OCI-LY7 (cell line): ENCODE measurements at regions not wholly inside any gene's neighbourhood (a gene's known extent, or its start where the extent isn't known, plus 50 kb on each side); places are given as distances from the start of the nearest gene placed in this dataset.

Source experiments
- BruUV-seq: library from RNA; stranded (reverse); fragments of 400-500 nt; replicated peaks from 2 replicates; lab custom pipeline; 2021; lab: Mats Ljungman, UMichigan
- CTCF ChIA-PET: fragments of 300-600 bp; sonication (Branson Sonifier 250); formaldehyde crosslinking; loops from one replicate; lab custom pipeline; 2022; ENCODE audit warnings: antibody characterized with exemption; ENCODE audit not compliant: unreplicated experiment; lab: Charles Lee
- POLR2A ChIA-PET: fragments of 300-600 bp; sonication (Branson Sonifier 250); formaldehyde crosslinking; loops from one replicate; lab custom pipeline; 2022; ENCODE audit warnings: antibody characterized with exemption; lab: Charles Lee
- DNase-seq: peaks from one replicate; pipeline ENCODE4 v3.0.0-alpha.2; 2015; ENCODE audit warnings: low spot score
- H2AFZ ChIP-seq: fragments of 200-600 bp; sonication (generic), shearing (Covaris generic); 2 replicates; pipeline ENCODE4 v1.6.1; 2014; ENCODE audit warnings: mild to moderate bottlenecking, antibody characterized with exemption, low read length, moderate library complexity
- H3K27ac ChIP-seq: fragments of 200-600 bp; sonication (generic); 2 replicates; pipeline ENCODE4 v1.5.1; 2014; ENCODE audit warnings: mixed run types, low read depth, mild to moderate bottlenecking, moderate library complexity, low read length, inconsistent platforms; ENCODE audit not compliant: poor library complexity, severe bottlenecking
- H3K36me3 ChIP-seq: fragments of 200-600 bp; sonication (generic); 2 replicates; pipeline ENCODE4 v1.6.1; 2014; ENCODE audit warnings: mild to moderate bottlenecking, antibody characterized with exemption, low read length, moderate library complexity, mixed read lengths; ENCODE audit not compliant: insufficient read depth
- H3K4me1 ChIP-seq: fragments of 200-600 bp; sonication (generic); 2 replicates; pipeline ENCODE4 v1.5.1; 2014; ENCODE audit warnings: mild to moderate bottlenecking, low read length; ENCODE audit not compliant: insufficient read depth, poor library complexity, severe bottlenecking
- H3K4me2 ChIP-seq: fragments of 200-600 bp; sonication (generic); 2 replicates; pipeline ENCODE4 v1.6.1; 2014; ENCODE audit warnings: mild to moderate bottlenecking, low read length
- H3K4me3 ChIP-seq: fragments of 200-600 bp; sonication (generic); 2 replicates; pipeline ENCODE4 v1.5.1; 2014; ENCODE audit warnings: mild to moderate bottlenecking, low read depth, low read length; ENCODE audit not compliant: poor library complexity, severe bottlenecking
- H3K79me2 ChIP-seq: fragments of 200-600 bp; sonication (generic); 2 replicates; pipeline ENCODE4 v1.6.1; 2016; ENCODE audit warnings: low read depth, mild to moderate bottlenecking, low read length, moderate library complexity, mixed read lengths; ENCODE audit not compliant: insufficient read depth
- H3K9me2 ChIP-seq: fragments of 200-600 bp; sonication (generic); 2 replicates; pipeline ENCODE4 v1.6.1; 2016; ENCODE audit warnings: mild to moderate bottlenecking, low read length, mixed read lengths; ENCODE audit not compliant: insufficient read depth
- H3K9me3 ChIP-seq: fragments of 200-600 bp; sonication (generic); 2 replicates; pipeline ENCODE4 v1.6.1; 2014; ENCODE audit warnings: mild to moderate bottlenecking, mixed run types, low read length, mixed read lengths
- H4K20me1 ChIP-seq: fragments of 200-600 bp; sonication (generic); 2 replicates; pipeline ENCODE4 v1.6.1; 2014; ENCODE audit warnings: mild to moderate bottlenecking, antibody characterized with exemption, low read length, moderate library complexity, mixed read lengths; ENCODE audit not compliant: insufficient read depth
- CTCF ChIP-seq: fragments of 200-600 bp; sonication (generic); conservative IDR thresholded peaks from 2 replicates; pipeline ENCODE4 v1.5.1; 2014; ENCODE audit warnings: mild to moderate bottlenecking, antibody characterized with exemption, low read length, moderate library complexity, mixed read lengths
- EZH2phosphoT487 ChIP-seq: fragments of 200-600 bp; sonication (generic); IDR thresholded peaks from 2 replicates; pipeline ENCODE4 v1.6.1; 2018; ENCODE audit warnings: low read depth, borderline replicate concordance, mild to moderate bottlenecking, mixed run types, antibody characterized with exemption, low read length, moderate library complexity, mixed read lengths
- intact Hi-C: fragments of 100-400 bp; cut with micrococcal nuclease; formaldehyde crosslinking; loops from one replicate; pipeline ENCODE4 v1.10.0; 2022; ENCODE audit not compliant: unreplicated experiment

DNA sequence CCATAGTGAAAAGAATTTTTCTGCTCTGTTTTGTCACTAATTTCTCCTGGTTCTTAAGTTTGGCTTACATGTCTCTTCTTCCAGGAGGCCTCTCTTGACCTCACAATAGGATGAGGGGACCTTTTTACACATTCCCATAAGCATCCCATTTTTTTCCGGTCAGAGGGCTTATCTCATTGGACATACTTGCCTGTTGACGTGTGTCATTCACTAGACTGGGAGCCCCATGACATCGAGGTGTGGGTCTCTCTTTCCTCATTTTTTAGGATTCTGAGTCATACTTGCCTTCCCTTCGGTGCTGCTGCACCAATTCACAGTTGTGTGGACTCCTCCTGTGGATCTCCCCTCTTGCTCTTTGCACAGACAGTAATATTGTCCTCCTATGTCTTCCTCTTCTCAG lies 601.8 kb downstream of the GATA3 start:
- no TSS peak for BruUV-seq
- no peaks in the 10 kb centered on the region for H3K9me2 ChIP-seq
- TF ChIP-seq CTCF: no peak
- H3K4me3 ChIP-seq: no peak overlapping the region
- no peak overlapping the region for H3K4me2 ChIP-seq
- no peak overlapping the region for H2AFZ ChIP-seq
- no peaks in the 10 kb centered on the region for H3K4me1 ChIP-seq
- POLR2A ChIA-PET: no interaction called here
- no peaks in the 10 kb centered on the region for H3K9me3 ChIP-seq
- no peak for DNase-seq
- H4K20me1 ChIP-seq: no peaks in the 10 kb centered on the region
- no peak overlapping the region for H3K27ac ChIP-seq
- CTCF ChIA-PET: no interaction called here
- intact Hi-C loops: no loop called here
- H3K79me2 ChIP-seq: no peaks in the 10 kb centered on the region
- H3K36me3 ChIP-seq: no peaks in the 10 kb centered on the region

DNA sequence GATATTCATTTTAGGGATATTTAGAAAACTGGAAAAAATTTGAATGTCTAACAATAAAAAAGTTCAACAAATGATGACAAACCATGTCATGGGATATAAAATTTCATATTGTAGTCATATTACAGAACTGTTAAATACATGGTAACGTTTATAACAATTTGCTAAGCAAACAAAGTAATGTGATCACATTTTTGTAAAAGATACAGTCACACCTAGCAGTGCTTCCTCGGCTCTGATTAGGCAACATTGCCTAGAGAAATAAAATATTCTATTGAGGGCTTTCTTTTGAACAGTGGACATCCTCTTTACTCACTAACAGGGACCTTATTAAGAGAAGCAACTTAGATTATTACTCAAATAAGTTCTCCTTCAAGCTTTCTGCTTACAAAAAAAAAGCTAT lies 605.5 kb downstream of the GATA3 start:
- no peaks in the 10 kb centered on the region for H4K20me1 ChIP-seq
- H2AFZ ChIP-seq: no peak overlapping the region
- no peaks in the 10 kb centered on the region for H3K9me2 ChIP-seq
- intact Hi-C loops: no loop called here
- H3K4me1 ChIP-seq: no peaks in the 10 kb centered on the region
- no TSS peak for BruUV-seq
- ChIA-PET POLR2A (no interaction called here), CTCF (no interaction called here)
- H3K36me3 ChIP-seq: no peaks in the 10 kb centered on the region
- no peak for TF ChIP-seq EZH2phosphoT487
- TF ChIP-seq CTCF: no peak
- H3K79me2 ChIP-seq: no peaks in the 10 kb centered on the region
- H3K27ac ChIP-seq: no peak overlapping the region
- no peak for DNase-seq
- H3K4me2 ChIP-seq: no peak overlapping the region
- no peak overlapping the region for H3K4me3 ChIP-seq
- no peaks in the 10 kb centered on the region for H3K9me3 ChIP-seq

GRCh38 chr10:8661886-8662285 lies 607.4 kb downstream of the GATA3 start:
- no TSS peak for BruUV-seq
- H2AFZ ChIP-seq: no peak overlapping the region
- CTCF ChIA-PET: no interaction called here
- H3K9me3 ChIP-seq: no peaks in the 10 kb centered on the region
- TF ChIP-seq CTCF: no peak
- TF ChIP-seq EZH2phosphoT487: no peak
- no peak for DNase-seq
- POLR2A ChIA-PET: no interaction called here
- no peaks in the 10 kb centered on the region for H4K20me1 ChIP-seq
- H3K4me3 ChIP-seq: no peak overlapping the region
- no peaks in the 10 kb centered on the region for H3K79me2 ChIP-seq
- intact Hi-C loops: no loop called here
- H3K4me1 ChIP-seq: no peaks in the 10 kb centered on the region
- H3K36me3 ChIP-seq: no peaks in the 10 kb centered on the region
- H3K4me2 ChIP-seq: no peak overlapping the region
- H3K27ac ChIP-seq: no peak overlapping the region
- H3K9me2 ChIP-seq: no peaks in the 10 kb centered on the region
